ENCODE measurements at regions not wholly inside any gene's neighbourhood (a gene's known extent, or its start where the extent isn't known, plus 50 kb on each side); places are given as distances from the start of the nearest gene placed in this dataset.

DNA sequence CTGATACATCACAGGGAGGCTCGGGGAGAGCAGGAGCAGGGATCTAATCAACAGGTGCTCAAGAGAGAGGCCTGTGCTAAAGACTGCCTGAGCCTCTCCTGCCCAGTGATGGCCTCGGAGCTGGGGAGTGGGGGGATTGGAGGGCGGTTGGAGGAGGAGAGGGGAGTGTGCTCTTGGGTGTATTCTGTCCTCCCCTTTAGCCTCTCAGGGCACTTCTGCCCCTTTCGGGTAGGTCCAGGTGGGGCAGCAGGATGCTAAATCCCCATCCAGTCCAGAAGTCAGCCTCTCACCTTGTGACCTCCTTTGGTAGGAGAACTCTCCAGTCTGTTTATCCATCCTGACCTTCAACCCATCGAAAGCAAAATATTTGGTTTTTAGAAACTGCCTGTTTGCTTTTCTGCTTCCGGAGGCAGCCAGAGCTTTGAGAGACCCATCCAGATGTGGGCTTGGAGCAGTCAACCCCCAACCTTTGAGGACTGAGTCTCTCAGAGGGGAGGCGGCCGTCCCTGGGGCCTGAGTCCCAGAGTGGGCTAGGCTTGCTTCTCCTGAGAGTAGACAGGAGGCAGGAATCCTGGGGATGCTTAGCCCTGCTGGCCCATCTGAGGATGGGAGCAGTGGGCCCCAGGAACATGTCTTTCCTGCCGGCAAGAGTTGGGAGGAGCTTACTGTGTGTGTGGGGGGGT is 105.2 kb upstream of the SYT13 start (continued):
- TF ChIP-seq ARID4A (CRISPR knock-in tag; IDR thresholded peaks at IDR 0.05; ENCODE audit: borderline replicate concordance) (peak; percentile 61; the same call in 1 of the 2 replicates), ZNF207 (IDR thresholded peaks at IDR 0.05; ENCODE audit: borderline replicate concordance) (no peak), MBD4 (IDR thresholded peaks at IDR 0.05; ENCODE audit: borderline replicate concordance, low read length) (no peak), KDM6A (CRISPR knock-in tag; IDR thresholded peaks at IDR 0.05; ENCODE audit: low read depth) (peak; percentile 67; the same call in 1 of the 2 replicates), ZNF224 (CRISPR knock-in tag; IDR thresholded peaks at IDR 0.05) (0 out of 2 replicates have a peak, but pooled peaks have one; percentile 71), HNRNPL (IDR thresholded peaks at IDR 0.05; ENCODE audit: low read depth, low read length) (no peak), TCF12 (IDR thresholded peaks at IDR 0.05) (no peak), TCF12 (CRISPR knock-in tag; IDR thresholded peaks at IDR 0.05) (no peak), ZNF564 (CRISPR knock-in tag; IDR thresholded peaks at IDR 0.05) (no peak), GFI1 (CRISPR knock-in tag; IDR thresholded peaks at IDR 0.05; ENCODE audit: borderline replicate concordance) (peak; percentile 52; the same call in 1 of the 2 replicates), DRAP1 (CRISPR knock-in tag; IDR thresholded peaks at IDR 0.05) (peak; percentile 18; the same call in 1 of the 2 replicates), ZNF850 (CRISPR knock-in tag; conservative IDR thresholded peaks at IDR 0.05) (no peak), KLF16 (CRISPR knock-in tag; IDR thresholded peaks at IDR 0.05) (0 out of 4 replicates have a peak, but pooled peaks of 1 of the 2 experiments have one; percentile 51), STAG1 (CRISPR knock-in tag; IDR thresholded peaks at IDR 0.05) (peak; percentile 15; the same call in 1 of the 2 replicates), ZNF616 (CRISPR knock-in tag; IDR thresholded peaks at IDR 0.05; ENCODE audit: low read depth) (no peak), ZNF800 (CRISPR knock-in tag; IDR thresholded peaks at IDR 0.05) (0 out of 2 replicates have a peak, but pooled peaks have one; percentile 36), NCOA1 (CRISPR knock-in tag; IDR thresholded peaks at IDR 0.05) (0 out of 2 replicates have a peak, but pooled peaks have one; percentile 75)
- TF ChIP-seq, protein P1, sequence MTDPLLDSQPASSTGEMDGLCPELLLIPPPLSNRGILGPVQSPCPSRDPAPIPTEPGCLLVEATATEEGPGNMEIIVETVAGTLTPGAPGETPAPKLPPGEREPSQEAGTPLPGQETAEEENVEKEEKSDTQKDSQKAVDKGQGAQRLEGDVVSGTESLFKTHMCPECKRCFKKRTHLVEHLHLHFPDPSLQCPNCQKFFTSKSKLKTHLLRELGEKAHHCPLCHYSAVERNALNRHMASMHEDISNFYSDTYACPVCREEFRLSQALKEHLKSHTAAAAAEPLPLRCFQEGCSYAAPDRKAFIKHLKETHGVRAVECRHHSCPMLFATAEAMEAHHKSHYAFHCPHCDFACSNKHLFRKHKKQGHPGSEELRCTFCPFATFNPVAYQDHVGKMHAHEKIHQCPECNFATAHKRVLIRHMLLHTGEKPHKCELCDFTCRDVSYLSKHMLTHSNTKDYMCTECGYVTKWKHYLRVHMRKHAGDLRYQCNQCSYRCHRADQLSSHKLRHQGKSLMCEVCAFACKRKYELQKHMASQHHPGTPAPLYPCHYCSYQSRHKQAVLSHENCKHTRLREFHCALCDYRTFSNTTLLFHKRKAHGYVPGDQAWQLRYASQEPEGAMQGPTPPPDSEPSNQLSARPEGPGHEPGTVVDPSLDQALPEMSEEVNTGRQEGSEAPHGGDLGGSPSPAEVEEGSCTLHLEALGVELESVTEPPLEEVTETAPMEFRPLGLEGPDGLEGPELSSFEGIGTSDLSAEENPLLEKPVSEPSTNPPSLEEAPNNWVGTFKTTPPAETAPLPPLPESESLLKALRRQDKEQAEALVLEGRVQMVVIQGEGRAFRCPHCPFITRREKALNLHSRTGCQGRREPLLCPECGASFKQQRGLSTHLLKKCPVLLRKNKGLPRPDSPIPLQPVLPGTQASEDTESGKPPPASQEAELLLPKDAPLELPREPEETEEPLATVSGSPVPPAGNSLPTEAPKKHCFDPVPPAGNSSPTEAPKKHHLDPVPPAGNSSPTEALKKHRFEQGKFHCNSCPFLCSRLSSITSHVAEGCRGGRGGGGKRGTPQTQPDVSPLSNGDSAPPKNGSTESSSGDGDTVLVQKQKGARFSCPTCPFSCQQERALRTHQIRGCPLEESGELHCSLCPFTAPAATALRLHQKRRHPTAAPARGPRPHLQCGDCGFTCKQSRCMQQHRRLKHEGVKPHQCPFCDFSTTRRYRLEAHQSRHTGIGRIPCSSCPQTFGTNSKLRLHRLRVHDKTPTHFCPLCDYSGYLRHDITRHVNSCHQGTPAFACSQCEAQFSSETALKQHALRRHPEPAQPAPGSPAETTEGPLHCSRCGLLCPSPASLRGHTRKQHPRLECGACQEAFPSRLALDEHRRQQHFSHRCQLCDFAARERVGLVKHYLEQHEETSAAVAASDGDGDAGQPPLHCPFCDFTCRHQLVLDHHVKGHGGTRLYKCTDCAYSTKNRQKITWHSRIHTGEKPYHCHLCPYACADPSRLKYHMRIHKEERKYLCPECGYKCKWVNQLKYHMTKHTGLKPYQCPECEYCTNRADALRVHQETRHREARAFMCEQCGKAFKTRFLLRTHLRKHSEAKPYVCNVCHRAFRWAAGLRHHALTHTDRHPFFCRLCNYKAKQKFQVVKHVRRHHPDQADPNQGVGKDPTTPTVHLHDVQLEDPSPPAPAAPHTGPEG (CRISPR knock-in tag; IDR thresholded peaks at IDR 0.05) = no peak
